HepG2 (cell line): ENCODE measurements at regions not wholly inside any gene's neighbourhood (a gene's known extent, or its start where the extent isn't known, plus 50 kb on each side); places are given as distances from the start of the nearest gene placed in this dataset.

Experiments
- ATAC-seq: fragments of 200-7000 bp; cut with Tn5 transposase; 3 replicates; pipeline ENCODE4 v1.9.1; 2020; ENCODE audit warnings: mild to moderate bottlenecking, moderate library complexity
- BruUV-seq: library from RNA; stranded (reverse); fragments of 400-500 nt; replicated peaks from 2 replicates; lab custom pipeline; 2021; lab: Mats Ljungman, UMichigan
- CTCF ChIA-PET: fragments of 300-600 bp; formaldehyde crosslinking; extraction: SDS; loops from one replicate; lab custom pipeline; 2021; ENCODE audit warnings: low total read pairs, inconsistent platforms, low intra/inter-chr PET ratio; lab: Yijun Ruan, JAX
- POLR2A ChIA-PET: fragments of 350-600 bp; sonication (Branson Sonifier 250); formaldehyde crosslinking; loops from one replicate; lab custom pipeline; 2020; ENCODE audit warnings: antibody characterized with exemption, inconsistent platforms; lab: Yijun Ruan, JAX
- DNase-seq: peaks from one replicate; pipeline ENCODE4 v3.0.0-alpha.2; 2015; ENCODE audit warnings: low spot score
- FAIRE-seq: peaks from 3 replicates; lab custom pipeline; 2011; peaks lifted over from hg19 to GRCh38; lab: Jason Lieb, UNC
- H2AFZ ChIP-seq: one replicate; pipeline ENCODE4 v1.6.1; 2011; ENCODE audit warnings: low read length, inconsistent platforms
- H3K27ac ChIP-seq: fragments of 300-600 bp; 3 replicates; pipeline ENCODE4 v1.8.0; 2011; ENCODE audit warnings: mixed run types, mild to moderate bottlenecking, mixed read lengths, low read length, inconsistent platforms; ENCODE audit not compliant: insufficient read depth; ENCODE audit errors: extremely low read length
- H3K27me3 ChIP-seq, 2 experiments: fragments of 200-600 bp in 1 of 2; 2 replicates in 1 of 2; 3 replicates in 1 of 2; pipeline versions ENCODE4 v1.6.0 to v1.8.0; 2011; ENCODE audit warnings: low read length in 2 of 2, mild to moderate bottlenecking in 2 of 2, moderate library complexity in 2 of 2, inconsistent platforms in 1 of 2; ENCODE audit not compliant: insufficient read depth in 2 of 2, control insufficient read depth in 1 of 2
- H3K36me3 ChIP-seq, 2 experiments: fragments of 200-600 bp in 1 of 2; replicated peaks in 1 of 2; 2 replicates in 1 of 2; 3 replicates in 1 of 2; pipeline versions ENCODE4 v1.5.1 to v1.8.0; 2011; ENCODE audit warnings: low read length in 2 of 2, inconsistent platforms in 1 of 2; ENCODE audit not compliant: insufficient read depth in 2 of 2, control insufficient read depth in 1 of 2
- H3K4me1 ChIP-seq: 2 replicates; pipeline ENCODE4 v1.5.1; 2012; ENCODE audit warnings: low read length, inconsistent platforms; ENCODE audit not compliant: insufficient read depth
- H3K4me2 ChIP-seq: 2 replicates; pipeline ENCODE4 v1.6.0; 2011; ENCODE audit warnings: low read depth, low read length, inconsistent platforms
- H3K4me3 ChIP-seq, 3 experiments: fragments of 200-600 bp in 1 of 3; sonication (generic), shearing (Covaris generic) in 1 of 3; replicated peaks in 1 of 3; 2 replicates each; pipeline ENCODE4 v1.5.1; 2011 to 2016; ENCODE audit warnings: low read length in 3 of 3, inconsistent platforms in 2 of 3, low read depth in 2 of 3, mild to moderate bottlenecking in 2 of 3, control low read depth in 1 of 3, mixed read lengths in 1 of 3; ENCODE audit not compliant: insufficient read depth in 1 of 3
- H3K79me2 ChIP-seq: one replicate; pipeline ENCODE4 v1.6.1; 2011; ENCODE audit warnings: low read length, inconsistent platforms; ENCODE audit not compliant: insufficient read depth
- H3K9ac ChIP-seq: 2 replicates; pipeline ENCODE4 v1.6.0; 2011; ENCODE audit warnings: mild to moderate bottlenecking, low read depth, low read length, inconsistent platforms; ENCODE audit not compliant: insufficient read depth
- H3K9me3 ChIP-seq: 2 replicates; pipeline ENCODE4 v1.5.1; 2012; ENCODE audit warnings: mild to moderate bottlenecking, low read length
- H4K20me1 ChIP-seq: 2 replicates; pipeline ENCODE4 v1.6.0; 2011; ENCODE audit warnings: inconsistent platforms, mild to moderate bottlenecking, low read length, moderate library complexity; ENCODE audit not compliant: insufficient read depth
- ATRX ChIP-seq: sonication (generic); formaldehyde crosslinking; IDR thresholded peaks from 2 replicates; pipeline ENCODE4 v1.4.0; 2020; ENCODE audit warnings: missing genetic modification reagents, borderline replicate concordance
- SMARCC2 ChIP-seq: fragments of 450-650 bp; IDR thresholded peaks from 2 replicates; pipeline ENCODE4 v1.6.1; 2017; ENCODE audit warnings: antibody characterized with exemption, mild to moderate bottlenecking
- ZNF282 ChIP-seq: fragments of 450-650 bp; IDR thresholded peaks from 2 replicates; pipeline ENCODE4 v1.6.1; 2018; ENCODE audit not compliant: partially characterized antibody
- ZNF407 ChIP-seq: sonication (generic); formaldehyde crosslinking; IDR thresholded peaks from one replicate; pipeline ENCODE4 v1.5.1; 2020; ENCODE audit warnings: mild to moderate bottlenecking, missing genetic modification reagents; ENCODE audit errors: not compliant biosample characterization
- ZNF543 ChIP-seq: sonication (generic); formaldehyde crosslinking; IDR thresholded peaks from 2 replicates; pipeline ENCODE4 v1.4.0; 2020; ENCODE audit warnings: mild to moderate bottlenecking, missing genetic modification reagents
- ZNF547 ChIP-seq: sonication (generic); formaldehyde crosslinking; IDR thresholded peaks from 2 replicates; pipeline ENCODE4 v1.5.1; 2020; ENCODE audit warnings: mild to moderate bottlenecking, missing genetic modification reagents
- ZNF772 ChIP-seq: sonication (generic); formaldehyde crosslinking; IDR thresholded peaks from 2 replicates; pipeline ENCODE4 v1.5.0; 2020; ENCODE audit warnings: mild to moderate bottlenecking, missing genetic modification reagents
- WGBS: methylation state at CpG from one replicate; pipeline ENCODE4 v1.1.6; 2017; ENCODE audit warnings: low lambda C conversion rate; 5-methylcytosine and 5-hydroxymethylcytosine counted together
- in situ Hi-C: cut with HindIII; loops from 2 replicates; pipeline ENCODE4 v1.10.0; 2017; ENCODE audit warnings: low pct_unique_long_range_greater_than_20kb; ENCODE audit not compliant: extremely low pct_ligation_motif_present
- intact Hi-C: fragments of 100-400 bp; cut with micrococcal nuclease; formaldehyde crosslinking; loops from one replicate; pipeline ENCODE4 v1.10.0; 2022; ENCODE audit not compliant: unreplicated experiment
- TF ChIP-seq, protein P1 (sequence below): sonication (generic); formaldehyde crosslinking; IDR thresholded peaks from 2 replicates; pipeline ENCODE4 v1.5.0; 2020; ENCODE audit warnings: mild to moderate bottlenecking, missing genetic modification reagents, borderline replicate concordance

GRCh38 chr18:1104181-1104881 is 199.7 kb downstream of the ADCYAP1 start:
- BruUV-seq = no TSS peak
- ChIA-PET CTCF (no interaction called here), POLR2A (no interaction called here)
- TF ChIP-seq ZNF543 (CRISPR knock-in tag) (no peak), ZNF282 (no peak), ZNF772 (no peak), SMARCC2 (no peak), ATRX (CRISPR knock-in tag) (no peak), ZNF407 (CRISPR knock-in tag) (no peak), ZNF547 (CRISPR knock-in tag) (no peak)
- TF ChIP-seq, protein P1, sequence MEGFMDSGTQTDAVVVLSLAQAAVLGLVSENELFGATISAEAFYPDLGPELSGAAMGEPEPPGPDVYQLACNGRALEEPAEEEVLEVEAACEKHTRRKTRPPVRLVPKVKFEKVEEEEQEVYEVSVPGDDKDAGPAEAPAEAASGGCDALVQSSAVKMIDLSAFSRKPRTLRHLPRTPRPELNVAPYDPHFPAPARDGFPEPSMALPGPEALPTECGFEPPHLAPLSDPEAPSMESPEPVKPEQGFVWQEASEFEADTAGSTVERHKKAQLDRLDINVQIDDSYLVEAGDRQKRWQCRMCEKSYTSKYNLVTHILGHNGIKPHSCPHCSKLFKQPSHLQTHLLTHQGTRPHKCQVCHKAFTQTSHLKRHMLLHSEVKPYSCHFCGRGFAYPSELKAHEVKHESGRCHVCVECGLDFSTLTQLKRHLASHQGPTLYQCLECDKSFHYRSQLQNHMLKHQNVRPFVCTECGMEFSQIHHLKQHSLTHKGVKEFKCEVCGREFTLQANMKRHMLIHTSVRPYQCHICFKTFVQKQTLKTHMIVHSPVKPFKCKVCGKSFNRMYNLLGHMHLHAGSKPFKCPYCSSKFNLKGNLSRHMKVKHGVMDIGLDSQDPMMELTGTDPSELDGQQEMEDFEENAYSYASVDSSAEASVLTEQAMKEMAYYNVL (CRISPR knock-in tag) = no peak
- Histone ChIP-seq H3K4me2 (no peak overlapping the region), H3K4me3 (no peak overlapping the region), H4K20me1 (no peaks in the 10 kb centered on the region), H2AFZ (no peak overlapping the region), H3K27me3 (no peaks in the 10 kb centered on the region), H3K79me2 (no peaks in the 10 kb centered on the region), H3K36me3 (no peaks in the 10 kb centered on the region), H3K27ac (no peak overlapping the region), H3K4me1 (no peaks in the 10 kb centered on the region), H3K9ac (no peak overlapping the region), H3K9me3 (no peaks in the 10 kb centered on the region)
- in situ Hi-C loops = no loop called here
- ATAC-seq (no peak), FAIRE-seq (no peak), DNase-seq (no peak)
- 2% methylated on average over 4 of the region's 4 CpGs for WGBS
- intact Hi-C loops = no loop called here
